ENCODE measurements at regions not wholly inside any gene's neighbourhood (a gene's known extent, or its start where the extent isn't known, plus 50 kb on each side); places are given as distances from the start of the nearest gene placed in this dataset.

DNA sequence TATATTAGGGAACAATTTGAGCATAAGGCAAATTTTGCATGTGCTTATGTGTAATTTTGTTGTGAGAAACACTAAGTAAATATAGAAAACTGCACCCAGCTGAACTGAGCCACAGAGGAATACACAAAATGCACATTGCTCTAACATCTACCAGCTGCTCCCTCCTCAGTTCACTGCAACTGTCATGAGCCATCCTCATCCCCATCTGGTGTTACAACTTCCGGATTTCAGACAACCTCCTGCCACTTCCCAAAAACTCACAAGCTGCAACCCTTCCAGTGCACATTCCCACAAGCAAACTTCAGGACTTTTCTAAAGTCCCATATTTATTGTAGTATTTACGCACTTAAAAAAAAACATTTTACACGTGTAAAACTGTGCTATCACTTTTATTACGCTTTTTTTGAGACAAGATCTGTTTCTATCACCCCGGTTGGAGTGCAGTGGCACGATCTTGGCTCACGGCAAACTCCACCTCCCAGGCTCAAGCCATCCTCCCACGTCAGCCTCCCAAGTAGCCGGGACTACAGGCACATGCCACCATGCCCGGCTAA is 169.1 kb upstream of the TBX3 start:
- Histone ChIP-seq H3K4me2 (no peak overlapping the region), H3K36me3 (no peaks in the 10 kb centered on the region), H3K4me1 (no peaks in the 10 kb centered on the region), H3K9ac (no peak overlapping the region), H2AFZ (replicated peaks) (no peak overlapping the region), H3K27me3 (no peaks in the 10 kb centered on the region), H4K20me1 (ENCODE audit: low read depth) (no peaks in the 10 kb centered on the region), H3K9me3 (ENCODE audit: low read depth) (no peaks in the 10 kb centered on the region), H3K4me3 (no peak overlapping the region), H3F3A (ENCODE audit: low read depth) (no peaks in the 10 kb centered on the region), H3K79me2 (ENCODE audit: low read depth) (no peaks in the 10 kb centered on the region), H3K27ac (no peak overlapping the region)
- H3K4me3 Mint-ChIP-seq = no peak overlapping the region
- no peak overlapping the region for H3K27ac Mint-ChIP-seq
- H3K36me3 Mint-ChIP-seq = no peaks in the 10 kb centered on the region
- no peaks in the 10 kb centered on the region for H3K9me3 Mint-ChIP-seq
- H3K4me1 Mint-ChIP-seq = no peaks in the 10 kb centered on the region
- no peak for TF ChIP-seq EZH2 (IDR thresholded peaks at IDR 0.05)
- TF ChIP-seq EZH2phosphoT487 (IDR thresholded peaks at IDR 0.05) = no peak
- TF ChIP-seq, protein P1, sequence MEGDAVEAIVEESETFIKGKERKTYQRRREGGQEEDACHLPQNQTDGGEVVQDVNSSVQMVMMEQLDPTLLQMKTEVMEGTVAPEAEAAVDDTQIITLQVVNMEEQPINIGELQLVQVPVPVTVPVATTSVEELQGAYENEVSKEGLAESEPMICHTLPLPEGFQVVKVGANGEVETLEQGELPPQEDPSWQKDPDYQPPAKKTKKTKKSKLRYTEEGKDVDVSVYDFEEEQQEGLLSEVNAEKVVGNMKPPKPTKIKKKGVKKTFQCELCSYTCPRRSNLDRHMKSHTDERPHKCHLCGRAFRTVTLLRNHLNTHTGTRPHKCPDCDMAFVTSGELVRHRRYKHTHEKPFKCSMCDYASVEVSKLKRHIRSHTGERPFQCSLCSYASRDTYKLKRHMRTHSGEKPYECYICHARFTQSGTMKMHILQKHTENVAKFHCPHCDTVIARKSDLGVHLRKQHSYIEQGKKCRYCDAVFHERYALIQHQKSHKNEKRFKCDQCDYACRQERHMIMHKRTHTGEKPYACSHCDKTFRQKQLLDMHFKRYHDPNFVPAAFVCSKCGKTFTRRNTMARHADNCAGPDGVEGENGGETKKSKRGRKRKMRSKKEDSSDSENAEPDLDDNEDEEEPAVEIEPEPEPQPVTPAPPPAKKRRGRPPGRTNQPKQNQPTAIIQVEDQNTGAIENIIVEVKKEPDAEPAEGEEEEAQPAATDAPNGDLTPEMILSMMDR (IDR thresholded peaks at IDR 0.05) = no peak
- DNase-seq (ENCODE audit: low spot score) = no peak
- H3K27me3 Mint-ChIP-seq (ENCODE audit: insufficient read depth, low read depth) = peaks cover 2% of the 10 kb centered on the region

DNA sequence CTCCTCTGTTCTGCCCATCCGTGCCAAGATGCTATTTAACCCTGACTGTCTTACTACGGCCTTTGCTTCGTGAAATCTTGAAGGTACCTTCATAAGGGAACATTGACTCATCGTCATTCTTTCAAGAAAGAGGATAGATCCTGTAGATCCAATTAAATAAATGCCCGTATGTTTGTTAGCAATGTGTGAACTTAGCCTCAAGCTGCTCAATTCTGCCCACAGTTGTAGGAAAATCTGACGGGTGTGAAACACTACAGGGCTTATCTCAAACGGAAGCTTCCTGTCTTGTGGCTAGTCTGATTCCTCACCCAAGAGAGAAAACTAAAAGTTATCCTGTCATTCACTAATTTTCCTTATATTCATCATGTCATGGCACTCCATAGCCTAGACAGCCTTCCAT is 168.0 kb upstream of the TBX3 start:
- H3K36me3 Mint-ChIP-seq = no peaks in the 10 kb centered on the region
- no peaks in the 10 kb centered on the region for H3K9me3 Mint-ChIP-seq
- peaks cover 2% of the 10 kb centered on the region for H3K27me3 Mint-ChIP-seq (ENCODE audit: insufficient read depth, low read depth)
- H3K4me3 Mint-ChIP-seq = no peak overlapping the region
- H3F3A ChIP-seq (ENCODE audit: low read depth) = no peaks in the 10 kb centered on the region
- no peaks in the 10 kb centered on the region for H3K4me1 ChIP-seq
- DNase-seq (ENCODE audit: low spot score) = no peak
- H3K9me3 ChIP-seq (ENCODE audit: low read depth) = no peaks in the 10 kb centered on the region
- no peak overlapping the region for H2AFZ ChIP-seq (replicated peaks)
- H3K27ac Mint-ChIP-seq = no peak overlapping the region
- H3K9ac ChIP-seq = no peak overlapping the region
- H3K4me1 Mint-ChIP-seq = no peaks in the 10 kb centered on the region
- H3K36me3 ChIP-seq = no peaks in the 10 kb centered on the region
- no peak overlapping the region for H3K4me2 ChIP-seq
- TF ChIP-seq EZH2phosphoT487 (IDR thresholded peaks at IDR 0.05) (no peak), EZH2 (IDR thresholded peaks at IDR 0.05) (no peak)
- TF ChIP-seq, protein P1 (IDR thresholded peaks at IDR 0.05) = no peak
- H4K20me1 ChIP-seq (ENCODE audit: low read depth) = no peaks in the 10 kb centered on the region
- H3K79me2 ChIP-seq (ENCODE audit: low read depth) = no peaks in the 10 kb centered on the region
- H3K27ac ChIP-seq = no peak overlapping the region
- no peak overlapping the region for H3K4me3 ChIP-seq
- no peaks in the 10 kb centered on the region for H3K27me3 ChIP-seq

DNA sequence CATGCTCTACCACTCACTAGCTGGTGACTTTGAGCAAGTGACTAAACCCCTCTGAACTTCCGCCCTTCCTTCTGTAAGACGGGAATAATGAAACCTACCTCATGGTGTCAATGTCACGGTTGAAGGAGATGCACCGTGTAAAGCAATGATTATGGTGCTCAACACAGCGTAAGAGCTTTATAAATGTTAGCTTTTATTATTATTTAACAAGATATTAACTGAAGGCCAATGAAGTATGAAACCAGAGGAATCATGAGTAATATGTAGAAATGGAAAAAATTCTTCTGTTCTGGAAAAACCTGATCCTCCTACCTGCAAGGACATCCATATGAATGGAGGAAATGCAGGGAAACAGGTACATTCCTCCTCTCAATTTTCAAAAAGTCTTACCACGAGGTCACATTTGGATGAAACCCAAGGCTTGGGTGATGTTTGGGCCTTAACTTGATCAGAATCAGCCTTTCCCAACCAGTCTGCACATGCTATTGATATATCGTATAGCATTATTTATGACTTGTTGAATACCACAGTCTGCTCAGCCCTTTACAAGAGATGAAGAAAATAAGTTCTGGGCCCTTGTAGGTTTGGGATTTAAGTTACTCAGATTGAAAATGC is 166.8 kb upstream of the TBX3 start:
- TF ChIP-seq EZH2phosphoT487 (IDR thresholded peaks at IDR 0.05) (no peak), EZH2 (IDR thresholded peaks at IDR 0.05) (no peak)
- TF ChIP-seq, protein P1 (IDR thresholded peaks at IDR 0.05) = no peak
- Histone ChIP-seq H3K4me3 (no peak overlapping the region), H3K27me3 (no peaks in the 10 kb centered on the region), H3F3A (ENCODE audit: low read depth) (no peaks in the 10 kb centered on the region), H3K79me2 (ENCODE audit: low read depth) (no peaks in the 10 kb centered on the region), H3K36me3 (no peaks in the 10 kb centered on the region), H3K9me3 (ENCODE audit: low read depth) (no peaks in the 10 kb centered on the region), H2AFZ (replicated peaks) (no peak overlapping the region), H3K9ac (no peak overlapping the region), H3K27ac (no peak overlapping the region), H4K20me1 (ENCODE audit: low read depth) (no peaks in the 10 kb centered on the region), H3K4me1 (no peaks in the 10 kb centered on the region), H3K4me2 (no peak overlapping the region)
- Mint-ChIP-seq H3K4me3 (no peak overlapping the region), H3K27ac (no peak overlapping the region), H3K27me3 (ENCODE audit: insufficient read depth, low read depth) (peaks cover 4% of the 10 kb centered on the region), H3K36me3 (no peaks in the 10 kb centered on the region), H3K4me1 (peaks cover 3% of the 10 kb centered on the region), H3K9me3 (no peaks in the 10 kb centered on the region)
- no peak for DNase-seq (ENCODE audit: low spot score)
